HG03139 (cell line): ENCODE measurements at regions not wholly inside any gene's neighbourhood (a gene's known extent, or its start where the extent isn't known, plus 50 kb on each side); places are given as distances from the start of the nearest gene placed in this dataset.
"Not testable (repeated sequence)": the region's sequence is repeated elsewhere in the genome, so short reads cannot be mapped to it uniquely, and the experiment has no call there.

Experiments used
- ATAC-seq: cut with Tn5 transposase; IDR thresholded peaks from one replicate; pipeline ENCODE4 v1.9.1; 2021; ENCODE audit not compliant: unreplicated experiment

DNA sequence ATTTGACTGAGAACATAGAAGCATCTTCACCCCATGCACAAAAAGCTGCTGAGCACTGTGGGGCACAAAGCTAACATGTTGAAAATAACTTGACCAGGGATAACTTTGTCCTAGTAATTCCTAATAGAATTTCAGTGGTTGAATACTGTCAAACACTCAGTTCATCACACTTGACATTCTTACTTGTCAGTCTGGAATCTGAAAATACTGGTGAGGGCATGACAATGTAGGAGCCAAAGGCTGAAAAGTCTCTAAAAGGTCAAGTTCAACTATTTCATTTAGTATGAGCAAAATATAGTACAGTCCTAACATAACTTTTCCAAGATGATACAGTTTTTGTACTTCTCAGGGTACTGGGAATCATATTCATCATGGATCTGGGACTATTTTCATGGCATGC, 504.4 kb upstream of the LMO3 start:
- no peak for ATAC-seq

- ATAC-seq: no peak
These were observed 503.0 kb upstream of the LMO3 start for GRCh38 chr12:17108877-17109541.

GRCh38 chr12:17104801-17105200, 498.8 kb upstream of the LMO3 start:
- no peak for ATAC-seq

DNA sequence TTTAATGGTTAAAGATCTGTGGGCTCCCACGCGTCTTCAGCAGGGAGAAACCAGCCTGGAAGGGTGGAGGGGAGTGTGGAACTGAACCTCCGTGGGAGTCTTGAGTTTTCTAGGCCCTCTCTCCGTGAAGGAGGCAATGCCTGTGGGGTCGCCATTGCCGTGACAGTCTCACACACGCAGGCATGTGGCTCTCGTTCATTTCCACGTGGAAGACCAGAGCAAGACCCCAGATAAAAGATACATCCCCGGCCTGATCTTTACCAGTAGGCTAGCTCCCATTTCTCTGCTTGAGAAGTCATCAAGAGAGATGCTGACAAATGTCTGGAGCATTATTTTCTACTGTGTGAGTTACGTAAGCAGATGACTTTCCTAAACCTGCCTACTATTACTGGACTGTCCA, 491.7 kb upstream of the LMO3 start:
- no peak for ATAC-seq

DNA sequence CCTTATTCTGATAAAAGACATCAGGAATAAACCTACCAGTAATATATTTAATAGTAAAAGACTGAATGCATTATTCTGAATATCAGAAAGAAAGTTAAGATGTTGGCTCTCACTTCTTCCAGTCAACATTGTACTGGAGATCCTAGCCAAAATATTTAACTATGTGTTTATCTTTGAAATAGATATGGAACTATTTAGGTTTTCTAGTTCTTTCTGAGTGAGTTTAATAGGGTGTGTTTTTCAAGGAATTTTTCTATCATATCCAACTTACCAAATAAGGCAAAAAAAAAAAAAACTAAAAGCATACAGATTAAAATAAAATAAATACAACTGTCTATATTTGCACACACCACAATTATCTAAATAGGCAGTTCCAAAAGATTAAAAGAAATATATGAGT, 478.9 kb upstream of the LMO3 start:
- no peak for ATAC-seq

DNA sequence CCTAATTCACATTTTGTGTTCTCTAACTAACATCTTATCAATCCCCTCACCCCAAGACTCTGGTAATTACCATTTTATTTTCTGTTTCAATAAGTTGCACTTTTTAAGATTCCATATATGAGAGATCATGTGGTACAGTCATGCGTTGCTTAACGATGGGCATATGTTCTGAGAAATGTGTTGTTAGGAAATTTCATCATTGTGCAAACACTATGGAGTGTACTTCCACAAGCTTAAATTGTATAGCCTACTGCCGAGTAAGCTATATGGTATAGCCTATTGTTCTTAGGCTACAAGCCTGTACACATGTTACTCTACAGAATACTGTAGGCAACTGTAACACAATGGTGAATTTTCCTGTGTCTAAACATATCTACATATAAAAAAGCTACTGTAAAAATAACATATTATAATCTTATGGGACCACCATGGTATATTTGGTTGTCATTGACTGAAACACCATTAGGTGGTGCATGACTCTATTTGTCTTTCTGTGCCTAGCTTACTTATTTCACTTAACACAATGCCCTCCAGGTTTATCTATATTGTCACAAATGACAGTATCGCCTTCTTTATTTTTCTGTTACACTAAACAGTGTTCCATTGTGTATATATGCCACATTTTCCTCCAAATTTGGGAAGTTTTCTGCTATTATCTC, 473.4 kb upstream of the LMO3 start:
- ATAC-seq: no peak

DNA sequence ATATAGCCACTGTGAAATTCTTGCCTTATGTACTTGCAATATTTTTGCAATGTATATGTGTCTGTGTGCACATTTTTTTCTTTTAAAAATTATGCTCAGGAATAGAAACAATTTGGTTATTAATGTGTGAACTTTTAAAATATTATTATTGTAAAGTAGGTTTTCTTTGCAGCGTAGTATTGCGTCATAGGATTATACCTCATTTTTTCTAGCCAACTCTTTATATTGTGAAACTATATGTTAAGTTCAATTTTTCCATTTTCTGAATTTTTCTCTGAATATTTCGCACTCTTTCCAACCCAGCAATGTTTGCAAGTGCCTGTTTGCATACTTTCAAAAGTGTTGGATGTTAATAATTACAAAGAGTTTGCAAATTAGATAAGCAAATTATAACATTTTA, 471.6 kb upstream of the LMO3 start:
- no peak for ATAC-seq

DNA sequence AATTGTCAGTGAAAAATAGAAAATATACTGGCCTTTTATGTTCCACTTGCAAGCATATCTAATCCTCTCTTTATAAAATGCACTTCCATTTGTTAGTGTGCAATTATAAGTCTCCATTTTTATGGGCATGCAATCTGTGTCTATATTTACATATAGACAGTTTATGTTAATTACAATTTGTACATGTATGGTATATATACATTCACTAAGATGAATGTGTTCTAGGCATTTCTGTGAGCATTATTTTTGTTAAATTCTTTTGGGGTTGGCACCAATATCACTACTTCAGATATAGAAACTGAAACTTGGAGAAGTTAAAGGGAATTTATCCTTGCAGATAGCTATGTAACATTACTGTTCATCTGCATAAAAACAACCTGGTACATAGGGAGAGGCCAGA, 470.8 kb upstream of the LMO3 start:
- ATAC-seq: no peak

DNA sequence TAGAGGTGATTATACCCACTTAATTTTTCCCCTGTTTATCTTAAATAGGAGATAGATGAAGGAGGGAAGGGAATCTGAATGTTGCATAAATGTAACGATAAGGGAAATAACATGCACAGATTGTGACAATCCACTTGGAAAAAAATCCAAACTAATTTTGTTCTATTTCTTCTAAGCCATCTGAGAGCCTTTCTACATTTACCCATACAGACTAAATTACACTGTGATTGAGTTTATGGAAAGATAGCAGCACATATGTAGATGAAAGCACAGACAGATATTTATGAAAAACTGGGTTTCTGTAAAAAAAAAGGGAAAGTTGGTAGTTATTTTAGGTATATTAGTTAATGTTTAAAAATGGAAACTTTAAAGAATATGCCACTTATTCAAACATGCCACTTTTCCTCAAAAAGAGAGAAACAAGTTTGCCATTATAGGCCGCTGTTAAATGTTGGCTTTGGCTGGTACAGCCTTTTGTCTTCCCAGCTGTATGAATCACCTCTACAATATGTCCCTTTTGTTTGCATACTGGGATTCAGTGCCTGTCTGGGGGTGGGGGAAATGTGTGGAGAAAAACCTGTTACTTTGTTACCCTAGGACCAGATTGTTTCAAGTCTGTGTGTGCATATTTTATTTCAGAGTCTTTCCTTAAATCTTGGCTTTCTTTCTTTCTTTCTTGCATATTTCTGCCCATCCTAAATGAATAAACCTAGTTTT, 470.2 kb upstream of the LMO3 start:
- no peak for ATAC-seq

GRCh38 chr12:17064834-17065233, 458.9 kb upstream of the LMO3 start:
- no peak for ATAC-seq

DNA sequence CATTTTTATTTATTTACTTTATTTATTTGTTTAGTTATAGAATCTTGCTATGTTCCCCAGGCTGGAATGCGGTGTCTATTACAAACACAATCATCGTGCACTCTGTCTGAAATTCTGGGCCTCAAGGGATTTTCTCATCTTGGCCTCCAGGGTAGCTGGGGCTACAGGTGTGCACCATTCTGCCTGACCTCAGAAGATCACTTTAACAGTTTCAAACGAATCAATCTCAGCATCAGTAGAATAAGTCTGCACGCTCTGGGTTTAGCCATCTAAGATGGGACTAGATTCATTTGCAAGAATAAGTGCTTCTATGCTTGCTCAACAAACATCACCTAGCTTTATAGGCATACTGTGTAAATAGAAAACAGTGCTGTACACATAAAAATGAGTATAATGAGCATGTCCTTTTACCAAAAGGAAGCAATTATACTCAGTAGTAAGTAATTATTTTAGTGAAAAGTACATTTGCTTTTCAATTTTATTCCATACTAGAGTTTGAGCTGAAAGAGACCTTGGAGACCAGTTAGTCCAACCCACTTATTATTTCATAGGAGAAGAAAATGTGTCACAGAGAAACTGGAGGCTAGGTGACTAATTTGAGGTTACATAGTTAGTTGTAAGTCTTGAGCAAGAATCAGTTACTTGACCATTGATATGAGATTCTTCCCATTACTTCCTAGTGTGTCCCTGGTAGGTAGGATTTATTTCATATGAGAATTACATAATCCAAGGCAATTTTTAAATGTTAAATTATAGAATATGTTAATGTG, 456.5 kb upstream of the LMO3 start:
- no peak for ATAC-seq

GRCh38 chr12:17060260-17060659, 454.3 kb upstream of the LMO3 start:
- ATAC-seq: no peak

GRCh38 chr12:17056546-17056945, 450.6 kb upstream of the LMO3 start:
- no peak for ATAC-seq

DNA sequence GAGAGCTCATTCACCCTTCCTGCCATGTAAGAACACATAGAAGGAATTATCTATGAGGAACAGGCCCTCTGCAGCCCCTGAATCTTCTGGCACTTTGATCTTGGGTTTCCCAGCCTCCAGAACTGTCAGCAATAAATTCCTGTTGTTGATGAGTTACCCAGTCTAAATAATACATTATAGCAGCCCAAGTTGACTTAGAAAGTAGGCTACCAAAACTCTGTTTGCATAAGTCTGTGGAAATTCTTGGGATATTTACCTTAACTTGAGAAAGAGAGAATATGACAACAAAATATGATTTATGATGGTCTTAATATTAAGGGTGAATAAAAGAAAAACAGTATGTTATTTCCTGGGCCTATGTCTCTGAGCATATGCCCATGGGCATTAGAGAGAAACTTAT, 433.0 kb upstream of the LMO3 start:
- ATAC-seq: no peak

DNA sequence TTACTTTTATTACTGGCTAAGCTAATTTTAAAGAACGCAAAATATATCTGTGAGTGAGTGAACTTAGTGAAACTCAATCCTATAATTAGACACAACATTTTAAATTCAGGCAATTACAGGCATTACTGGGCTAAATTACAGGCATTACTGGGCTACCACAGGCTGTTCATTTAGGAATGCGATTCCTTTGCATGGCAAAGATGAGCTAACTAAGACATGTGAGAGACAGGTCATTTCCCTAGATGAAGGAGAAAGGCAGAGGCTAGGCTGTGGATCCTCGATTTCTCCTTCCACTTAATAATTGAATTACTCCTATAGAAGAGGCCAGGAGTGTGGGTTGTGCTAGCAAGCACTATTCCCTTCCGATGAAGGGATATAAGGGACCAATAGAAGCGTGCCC, 429.4 kb upstream of the LMO3 start:
- ATAC-seq: no peak

DNA sequence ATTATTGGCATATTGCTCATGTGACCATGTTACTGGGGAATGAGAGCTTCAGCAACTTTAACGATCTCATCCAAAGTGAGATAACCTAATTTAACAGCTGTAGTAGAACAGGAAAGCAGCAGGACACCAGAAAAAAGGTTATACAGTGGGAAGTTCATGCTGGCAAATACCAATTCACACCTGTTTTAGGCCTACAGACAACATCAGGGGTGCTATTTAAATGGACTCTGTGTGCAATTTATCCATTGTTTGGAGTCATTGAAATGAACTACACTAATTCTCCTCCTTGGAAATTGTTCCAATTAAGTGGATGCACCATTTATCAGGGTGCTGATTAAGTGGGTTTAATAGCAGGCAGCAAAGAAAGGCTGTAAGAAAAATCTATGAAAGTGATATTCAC, 424.4 kb upstream of the LMO3 start:
- no peak for ATAC-seq

DNA sequence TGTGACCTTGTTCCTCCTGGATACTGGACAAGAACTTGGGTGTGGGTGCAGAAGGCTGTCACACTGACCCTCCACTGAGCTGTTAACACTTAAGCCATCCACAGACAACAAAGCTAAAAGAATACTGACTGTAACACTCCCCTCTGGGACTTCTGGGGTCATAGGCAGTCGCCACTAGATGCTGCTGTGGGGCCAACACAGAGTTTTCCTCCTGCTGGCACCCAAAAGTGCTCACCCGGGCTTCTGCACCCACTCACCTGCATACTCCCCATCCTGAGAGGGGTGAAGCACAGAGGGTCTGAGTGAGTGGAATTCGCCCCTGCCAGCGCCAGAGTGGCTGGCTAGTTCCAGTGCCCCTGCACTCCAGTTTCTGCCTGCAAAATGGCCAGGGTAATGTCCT, 422.4 kb upstream of the LMO3 start:
- ATAC-seq: no peak

- not testable (repeated sequence) for ATAC-seq
These were observed 419.5 kb upstream of the LMO3 start for GRCh38 chr12:17025424-17025823.

- ATAC-seq: no peak
These were observed 414.8 kb upstream of the LMO3 start for GRCh38 chr12:17020765-17021164.

- ATAC-seq: no peak
These were observed 411.4 kb upstream of the LMO3 start for GRCh38 chr12:17017402-17017801.

DNA sequence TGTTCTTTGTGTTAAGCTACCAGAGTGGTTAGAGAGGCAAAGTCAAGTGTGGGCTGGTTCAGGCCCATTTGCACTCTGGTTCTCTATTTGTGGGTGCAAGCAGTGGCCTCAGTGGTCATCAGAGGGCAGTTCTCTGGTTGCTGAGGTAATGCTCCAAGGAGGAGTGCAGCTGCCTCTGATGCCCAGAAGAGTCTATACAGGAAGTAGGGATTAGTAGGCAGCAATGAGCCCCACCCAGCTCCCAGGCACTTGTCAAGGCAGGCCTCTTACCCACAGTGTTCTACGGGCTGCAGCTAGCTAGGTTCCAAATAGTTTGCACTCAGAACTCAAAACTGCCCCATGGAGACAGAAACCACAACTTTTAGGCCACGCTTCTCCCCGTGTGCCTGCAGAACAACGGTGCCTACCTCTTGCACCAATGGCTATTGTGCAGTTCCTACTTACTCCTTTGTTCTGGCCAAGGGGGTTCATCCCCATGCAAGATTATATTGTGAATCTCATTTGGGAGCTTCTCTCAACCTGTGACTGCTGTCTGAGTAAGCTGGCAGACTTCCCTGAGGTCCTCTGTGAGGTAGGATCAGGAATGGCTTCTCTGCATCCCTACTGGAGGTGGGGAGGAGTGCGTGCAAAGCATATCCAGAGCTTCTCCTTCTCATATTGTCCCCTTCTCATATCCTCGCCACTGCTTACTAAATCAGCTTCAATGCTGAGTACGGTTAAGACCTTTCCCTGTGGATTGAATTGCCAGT, 410.3 kb upstream of the LMO3 start:
- no peak for ATAC-seq
